ENCODE measurements at regions not wholly inside any gene's neighbourhood (a gene's known extent, or its start where the extent isn't known, plus 50 kb on each side); places are given as distances from the start of the nearest gene placed in this dataset.

DNA sequence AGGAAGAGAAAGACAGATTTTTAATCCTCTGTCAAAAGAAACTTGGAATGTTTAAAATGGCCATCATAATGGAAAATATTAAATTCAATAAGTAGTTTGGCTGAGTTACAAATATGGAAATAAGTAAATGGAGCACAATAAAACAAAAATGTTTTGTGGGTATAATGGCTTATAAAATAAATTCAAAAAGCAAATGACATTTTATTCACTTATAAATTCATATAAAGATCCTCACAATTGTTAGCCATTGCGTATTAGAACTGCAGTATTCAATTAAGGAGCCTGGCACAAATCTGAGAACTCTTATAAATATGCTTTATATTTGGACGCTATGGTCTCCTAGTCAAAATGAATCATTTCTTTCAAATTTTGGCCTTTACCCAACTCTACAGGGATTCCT, 339.0 kb upstream of the PABPC4L start:
- TF ChIP-seq, protein P1, sequence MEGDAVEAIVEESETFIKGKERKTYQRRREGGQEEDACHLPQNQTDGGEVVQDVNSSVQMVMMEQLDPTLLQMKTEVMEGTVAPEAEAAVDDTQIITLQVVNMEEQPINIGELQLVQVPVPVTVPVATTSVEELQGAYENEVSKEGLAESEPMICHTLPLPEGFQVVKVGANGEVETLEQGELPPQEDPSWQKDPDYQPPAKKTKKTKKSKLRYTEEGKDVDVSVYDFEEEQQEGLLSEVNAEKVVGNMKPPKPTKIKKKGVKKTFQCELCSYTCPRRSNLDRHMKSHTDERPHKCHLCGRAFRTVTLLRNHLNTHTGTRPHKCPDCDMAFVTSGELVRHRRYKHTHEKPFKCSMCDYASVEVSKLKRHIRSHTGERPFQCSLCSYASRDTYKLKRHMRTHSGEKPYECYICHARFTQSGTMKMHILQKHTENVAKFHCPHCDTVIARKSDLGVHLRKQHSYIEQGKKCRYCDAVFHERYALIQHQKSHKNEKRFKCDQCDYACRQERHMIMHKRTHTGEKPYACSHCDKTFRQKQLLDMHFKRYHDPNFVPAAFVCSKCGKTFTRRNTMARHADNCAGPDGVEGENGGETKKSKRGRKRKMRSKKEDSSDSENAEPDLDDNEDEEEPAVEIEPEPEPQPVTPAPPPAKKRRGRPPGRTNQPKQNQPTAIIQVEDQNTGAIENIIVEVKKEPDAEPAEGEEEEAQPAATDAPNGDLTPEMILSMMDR (IDR thresholded peaks at IDR 0.05; ENCODE audit: insufficient read depth, low read length, poor library complexity, severe bottlenecking): no peak
- no peak for TF ChIP-seq EZH2phosphoT487 (conservative IDR thresholded peaks at IDR 0.05; ENCODE audit: low read length)
- no peaks in the 10 kb centered on the region for H4K20me1 ChIP-seq (ENCODE audit: low read depth, low read length)
- no peaks in the 10 kb centered on the region for H3K9me2 ChIP-seq (replicated peaks; ENCODE audit: insufficient read depth, low read length)
- no peaks in the 10 kb centered on the region for H3K79me2 ChIP-seq (ENCODE audit: insufficient read depth, low read length)
- H3K27me3 ChIP-seq (ENCODE audit: low read length): no peaks in the 10 kb centered on the region
- no peak overlapping the region for H2AFZ ChIP-seq (ENCODE audit: low read depth, low read length, severe bottlenecking)
- no peaks in the 10 kb centered on the region for H3K9me3 ChIP-seq (ENCODE audit: insufficient read depth, low read length)
- no peak overlapping the region for H3K9ac ChIP-seq (ENCODE audit: low read length)
- H3K4me2 ChIP-seq (ENCODE audit: low read depth, low read length, poor library complexity, severe bottlenecking): no peak overlapping the region
- H3K36me3 ChIP-seq (ENCODE audit: low read length): no peaks in the 10 kb centered on the region
- no peak overlapping the region for H3K27ac ChIP-seq (ENCODE audit: low read depth, low read length)
- no peak overlapping the region for H3K4me3 ChIP-seq (ENCODE audit: insufficient read depth, low read length, poor library complexity, severe bottlenecking)
- no peaks in the 10 kb centered on the region for H3F3A ChIP-seq (ENCODE audit: insufficient read depth)

GRCh38 chr4:134539729-134540231, 338.2 kb upstream of the PABPC4L start:
- no peaks in the 10 kb centered on the region for H3K9me3 ChIP-seq (ENCODE audit: insufficient read depth, low read length)
- no peak overlapping the region for H3K9ac ChIP-seq (ENCODE audit: low read length)
- H3K4me2 ChIP-seq (ENCODE audit: low read depth, low read length, poor library complexity, severe bottlenecking): no peak overlapping the region
- H3K27me3 ChIP-seq (ENCODE audit: low read length): no peaks in the 10 kb centered on the region
- H3K36me3 ChIP-seq (ENCODE audit: low read length): no peaks in the 10 kb centered on the region
- no peaks in the 10 kb centered on the region for H3K9me2 ChIP-seq (replicated peaks; ENCODE audit: insufficient read depth, low read length)
- no peak overlapping the region for H3K27ac ChIP-seq (ENCODE audit: low read depth, low read length)
- TF ChIP-seq, protein P1 (IDR thresholded peaks at IDR 0.05; ENCODE audit: insufficient read depth, low read length, poor library complexity, severe bottlenecking): no peak
- no peak for TF ChIP-seq EZH2phosphoT487 (conservative IDR thresholded peaks at IDR 0.05; ENCODE audit: low read length)
- no peak overlapping the region for H2AFZ ChIP-seq (ENCODE audit: low read depth, low read length, severe bottlenecking)
- no peak overlapping the region for H3K4me3 ChIP-seq (ENCODE audit: insufficient read depth, low read length, poor library complexity, severe bottlenecking)
- H3F3A ChIP-seq (ENCODE audit: insufficient read depth): no peaks in the 10 kb centered on the region
- no peaks in the 10 kb centered on the region for H4K20me1 ChIP-seq (ENCODE audit: low read depth, low read length)
- no peaks in the 10 kb centered on the region for H3K79me2 ChIP-seq (ENCODE audit: insufficient read depth, low read length)

GRCh38 chr4:134537701-134538100, 336.1 kb upstream of the PABPC4L start:
- H3K27ac ChIP-seq (ENCODE audit: low read depth, low read length): no peak overlapping the region
- no peaks in the 10 kb centered on the region for H3F3A ChIP-seq (ENCODE audit: insufficient read depth)
- no peaks in the 10 kb centered on the region for H3K9me2 ChIP-seq (replicated peaks; ENCODE audit: insufficient read depth, low read length)
- H3K27me3 ChIP-seq (ENCODE audit: low read length): no peaks in the 10 kb centered on the region
- H3K4me2 ChIP-seq (ENCODE audit: low read depth, low read length, poor library complexity, severe bottlenecking): no peak overlapping the region
- H3K9ac ChIP-seq (ENCODE audit: low read length): no peak overlapping the region
- TF ChIP-seq, protein P1 (IDR thresholded peaks at IDR 0.05; ENCODE audit: insufficient read depth, low read length, poor library complexity, severe bottlenecking): no peak
- no peak for TF ChIP-seq EZH2phosphoT487 (conservative IDR thresholded peaks at IDR 0.05; ENCODE audit: low read length)
- H3K9me3 ChIP-seq (ENCODE audit: insufficient read depth, low read length): no peaks in the 10 kb centered on the region
- H2AFZ ChIP-seq (ENCODE audit: low read depth, low read length, severe bottlenecking): no peak overlapping the region
- no peak overlapping the region for H3K4me3 ChIP-seq (ENCODE audit: insufficient read depth, low read length, poor library complexity, severe bottlenecking)
- no peaks in the 10 kb centered on the region for H3K36me3 ChIP-seq (ENCODE audit: low read length)
- H4K20me1 ChIP-seq (ENCODE audit: low read depth, low read length): no peaks in the 10 kb centered on the region
- H3K79me2 ChIP-seq (ENCODE audit: insufficient read depth, low read length): no peaks in the 10 kb centered on the region

Data from SU-DHL-6 (cell line).